Spleen (tissue), 11 donors: ENCODE measurements at regions not wholly inside any gene's neighbourhood (a gene's known extent, or its start where the extent isn't known, plus 50 kb on each side); places are given as distances from the start of the nearest gene placed in this dataset.

Source experiments
- DNase-seq: peaks from one replicate; pipeline ENCODE4 v3.0.0-alpha.2; 2020
- H3K27ac ChIP-seq, 8 donors: fragments of 200-600 bp; sonication (generic) in 7 of 8; 1 replicate in 4 of 8; 2 replicates in 4 of 8; pipeline versions ENCODE4 v1.5.0 to v1.8.0; 2016 to 2021; ENCODE audit warnings: inconsistent platforms in 4 of 8, mild to moderate bottlenecking in 4 of 8, moderate library complexity in 1 of 8
- H3K27me3 ChIP-seq, 7 donors: fragments of 200-600 bp; sonication (generic) in 6 of 7; replicated peaks in 1 of 7; 1 replicate in 4 of 7; 2 replicates in 3 of 7; pipeline versions ENCODE4 v1.5.0 to v1.8.0; 2016 to 2021; ENCODE audit warnings: inconsistent platforms in 3 of 7, mild to moderate bottlenecking in 1 of 7
- H3K36me3 ChIP-seq, 6 donors: fragments of 200-600 bp; sonication (generic) in 5 of 6; 1 replicate in 4 of 6; 2 replicates in 2 of 6; pipeline versions ENCODE4 v1.5.0 to v1.8.0; 2016 to 2021; ENCODE audit warnings: inconsistent platforms in 2 of 6
- H3K4me1 ChIP-seq, 6 donors: fragments of 200-600 bp; sonication (generic) in 5 of 6; 1 replicate in 3 of 6; 2 replicates in 3 of 6; pipeline versions ENCODE4 v1.5.0 to v1.8.0; 2016 to 2021; ENCODE audit warnings: inconsistent platforms in 3 of 6
- H3K4me3 ChIP-seq, 8 donors: fragments of 200-600 bp; sonication (generic) in 7 of 8; 1 replicate in 4 of 8; 2 replicates in 4 of 8; pipeline versions ENCODE4 v1.5.0 to v1.8.0; 2016 to 2021; ENCODE audit warnings: inconsistent platforms in 4 of 8, mild to moderate bottlenecking in 4 of 8, moderate library complexity in 2 of 8
- H3K9me3 ChIP-seq, 8 donors: fragments of 200-600 bp; sonication (generic) in 7 of 8; 1 replicate in 4 of 8; 2 replicates in 4 of 8; pipeline versions ENCODE4 v1.5.0 to v1.8.0; 2016 to 2021; ENCODE audit warnings: inconsistent platforms in 4 of 8
- POLR2A ChIP-seq, 3 donors: fragments of 450-650 bp; IDR thresholded peaks; one replicate each; pipeline ENCODE4 v1.5.1; 2017; ENCODE audit warnings: antibody characterized with exemption in 3 of 3, mild to moderate bottlenecking in 1 of 3
- POLR2AphosphoS5 ChIP-seq, 3 donors: sonication (generic); formaldehyde crosslinking; IDR thresholded peaks; one replicate each; pipeline ENCODE4 v1.5.1; 2017; ENCODE audit warnings: antibody characterized with exemption in 3 of 3
- WGBS, 5 donors: extraction: QIAGEN DNeasy Blood & Tissue Kit in 3 of 5; methylation state at CpG; one replicate each; pipeline versions ENCODE4 v1.1.5 to v1.1.7; 2013 to 2018; 5-methylcytosine and 5-hydroxymethylcytosine counted together
- intact Hi-C: fragments of 100-400 bp; cut with DNase I; formaldehyde crosslinking; loops from one replicate; pipeline ENCODE4 v1.15.0; 2023; ENCODE audit warnings: low total_unique reads
- TF ChIP-seq, protein P1 (sequence below), 11 experiments: fragments of 200-600 bp in 7 of 11; fragments of 450-650 bp in 4 of 11; sonication (generic) in 4 of 11; IDR thresholded peaks in 8 of 11; conservative IDR thresholded peaks in 3 of 11; 1 replicate in 7 of 11; 2 replicates in 4 of 11; pipeline versions ENCODE4 v1.4.0 to v1.8.0; 2016 to 2021; ENCODE audit warnings: antibody characterized with exemption in 11 of 11, inconsistent platforms in 4 of 11, mild to moderate bottlenecking in 1 of 11
- donor health status: healthy with polysubstance abuse.
- donor health status: DM: no; HTN: no; CAD: no; lungs with moderate emphysema.
- donor health status: DM: no; HTN: no; CAD: no.
- donor health status: Bipolar disorder and iron deficiency.
- donor health status: healthy.
- donor health status: DM: no; HTN: no; CAD: no.
- donor health status: DM: yes; HTN: yes; CAD: no.

DNA sequence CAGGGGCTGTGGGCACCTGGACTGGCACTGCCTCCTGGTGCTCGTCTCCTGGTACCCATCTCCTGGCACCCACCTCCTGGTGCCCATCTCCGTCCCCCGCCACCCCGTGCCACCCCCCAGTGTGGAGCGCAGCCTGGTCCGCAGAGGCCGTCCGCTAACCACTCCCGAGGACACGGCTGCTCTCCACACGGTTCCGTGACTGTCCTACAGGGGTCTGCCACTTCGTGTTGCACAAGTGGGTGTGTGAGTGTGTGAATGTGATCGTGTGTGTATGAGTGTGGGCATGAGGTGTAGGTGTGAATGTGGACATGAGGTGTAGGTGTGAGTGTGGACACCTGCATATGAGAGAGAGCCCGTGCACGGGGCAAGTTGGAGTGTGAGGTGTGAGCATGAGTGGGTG lies 119.4 kb upstream of the HS6ST1 start:
- intact Hi-C loops = no loop called here
- Histone ChIP-seq H3K27me3 (peaks cover 0 to 15% (median 0%) of the 10 kb centered on the region in 7 donors), H3K9me3 (no peaks in the 10 kb centered on the region), H3K4me3 (no peak overlapping the region), H3K4me1 (peaks cover 10 to 35% (median 29%) of the 10 kb centered on the region in 6 donors), H3K27ac (no peak overlapping the region), H3K36me3 (no peaks in the 10 kb centered on the region)
- peak; percentile 64 for DNase-seq
- TF ChIP-seq, protein P1, sequence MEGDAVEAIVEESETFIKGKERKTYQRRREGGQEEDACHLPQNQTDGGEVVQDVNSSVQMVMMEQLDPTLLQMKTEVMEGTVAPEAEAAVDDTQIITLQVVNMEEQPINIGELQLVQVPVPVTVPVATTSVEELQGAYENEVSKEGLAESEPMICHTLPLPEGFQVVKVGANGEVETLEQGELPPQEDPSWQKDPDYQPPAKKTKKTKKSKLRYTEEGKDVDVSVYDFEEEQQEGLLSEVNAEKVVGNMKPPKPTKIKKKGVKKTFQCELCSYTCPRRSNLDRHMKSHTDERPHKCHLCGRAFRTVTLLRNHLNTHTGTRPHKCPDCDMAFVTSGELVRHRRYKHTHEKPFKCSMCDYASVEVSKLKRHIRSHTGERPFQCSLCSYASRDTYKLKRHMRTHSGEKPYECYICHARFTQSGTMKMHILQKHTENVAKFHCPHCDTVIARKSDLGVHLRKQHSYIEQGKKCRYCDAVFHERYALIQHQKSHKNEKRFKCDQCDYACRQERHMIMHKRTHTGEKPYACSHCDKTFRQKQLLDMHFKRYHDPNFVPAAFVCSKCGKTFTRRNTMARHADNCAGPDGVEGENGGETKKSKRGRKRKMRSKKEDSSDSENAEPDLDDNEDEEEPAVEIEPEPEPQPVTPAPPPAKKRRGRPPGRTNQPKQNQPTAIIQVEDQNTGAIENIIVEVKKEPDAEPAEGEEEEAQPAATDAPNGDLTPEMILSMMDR (IDR thresholded peaks at IDR 0.05 in 8 of 11, conservative IDR thresholded peaks at IDR 0.05 in 3 of 11) = no peak
- TF ChIP-seq POLR2AphosphoS5 (IDR thresholded peaks at IDR 0.05) = no peak
- no peak for TF ChIP-seq POLR2A (IDR thresholded peaks at IDR 0.05)
- 87 to 96% (median 93%) methylated on average over 11 to 16 of the region's 16 CpGs for WGBS, 5 donors

DNA sequence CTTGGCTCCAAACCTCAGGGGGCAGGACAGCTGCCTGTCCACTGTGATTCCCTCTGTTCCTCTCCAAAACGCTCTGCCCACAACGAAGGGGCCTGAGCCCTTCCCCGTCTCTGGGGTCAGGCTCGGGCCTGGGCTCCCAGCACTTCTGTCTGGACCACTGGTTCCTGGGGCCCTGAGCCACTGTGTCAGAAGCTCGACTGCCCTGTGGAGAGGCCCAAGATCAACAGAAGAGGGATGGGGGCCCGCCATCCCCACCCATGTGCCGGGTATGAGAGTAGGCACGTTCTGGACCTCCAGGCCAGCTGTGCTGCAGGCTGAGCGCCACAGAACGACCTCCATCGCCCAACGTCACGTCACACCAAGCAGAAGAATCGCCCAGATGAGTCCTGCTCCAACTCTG lies 119.9 kb upstream of the HS6ST1 start:
- Histone ChIP-seq H3K36me3 (no peaks in the 10 kb centered on the region), H3K4me1 (peaks cover 11 to 40% (median 34%) of the 10 kb centered on the region in 6 donors), H3K27ac (no peak overlapping the region), H3K27me3 (peaks cover 0 to 15% (median 0%) of the 10 kb centered on the region in 7 donors), H3K4me3 (no peak overlapping the region), H3K9me3 (no peaks in the 10 kb centered on the region)
- 80 to 93% (median 88%) methylated on average over 10 to 14 of the region's 14 CpGs for WGBS, 5 donors
- intact Hi-C loops = no loop called here
- no peak for TF ChIP-seq POLR2AphosphoS5 (IDR thresholded peaks at IDR 0.05)
- DNase-seq = no peak

GRCh38 chr2:128439031-128439790 lies 120.5 kb upstream of the HS6ST1 start:
- Histone ChIP-seq H3K27me3 (peaks cover 0 to 15% (median 0%) of the 10 kb centered on the region in 7 donors), H3K27ac (peak overlapping the region in 1 of 8 donors; percentile 65), H3K4me1 (peaks cover 14 to 46% (median 39%) of the 10 kb centered on the region in 6 donors), H3K4me3 (no peak overlapping the region), H3K36me3 (no peaks in the 10 kb centered on the region), H3K9me3 (no peaks in the 10 kb centered on the region)
- no peak for TF ChIP-seq POLR2AphosphoS5 (IDR thresholded peaks at IDR 0.05)
- TF ChIP-seq POLR2A (IDR thresholded peaks at IDR 0.05) = no peak
- TF ChIP-seq, protein P1 (IDR thresholded peaks at IDR 0.05 in 8 of 11, conservative IDR thresholded peaks at IDR 0.05 in 3 of 11) = no peak
- intact Hi-C loops = no loop called here
- 65 to 75% (median 73%) methylated on average over 12 of the region's 12 CpGs for WGBS, 5 donors
- no peak for DNase-seq

DNA sequence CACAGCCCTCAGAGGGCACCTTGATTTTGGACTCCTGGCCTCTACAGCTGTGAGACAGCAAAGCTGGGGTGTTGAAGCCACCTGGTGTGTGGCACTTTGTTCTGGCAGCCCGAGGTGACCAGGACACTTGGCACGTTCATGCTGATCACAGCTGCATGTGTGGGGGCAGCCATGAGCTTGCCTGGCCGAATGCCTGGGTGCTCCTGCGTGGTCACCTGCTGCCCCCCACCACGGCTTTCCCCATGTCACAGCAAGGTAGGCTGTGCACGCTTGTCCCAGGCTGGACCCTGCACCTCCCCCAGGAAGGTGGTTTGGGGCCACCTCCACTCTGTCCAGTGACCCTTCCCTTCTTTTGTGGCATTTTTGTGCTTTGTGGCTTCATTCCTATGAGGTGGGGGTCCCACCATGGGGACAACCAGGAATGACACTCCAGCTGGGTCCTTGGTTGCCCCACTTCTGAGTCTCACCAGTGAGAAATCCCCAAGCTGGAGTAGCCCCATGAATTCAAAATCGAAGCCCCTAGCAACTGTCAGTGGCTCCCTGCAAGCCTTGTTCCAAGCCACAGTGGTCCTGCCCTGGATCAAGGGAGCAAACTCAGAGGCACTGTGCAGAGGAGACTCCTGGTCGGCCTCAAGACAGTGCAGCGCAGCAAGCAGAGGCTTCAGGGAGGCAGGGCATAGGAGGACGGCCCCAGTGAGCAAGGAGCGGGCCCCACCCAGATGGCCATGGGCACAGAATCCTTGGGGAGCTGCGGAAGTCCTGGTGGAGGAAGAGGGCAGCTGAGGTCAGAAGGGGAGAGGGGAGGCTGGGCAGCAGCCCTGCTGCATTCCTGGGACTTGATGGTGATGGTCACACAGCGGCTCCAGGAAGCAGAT lies 121.4 kb upstream of the HS6ST1 start:
- no peak for TF ChIP-seq POLR2AphosphoS5 (IDR thresholded peaks at IDR 0.05)
- TF ChIP-seq, protein P1 (IDR thresholded peaks at IDR 0.05 in 8 of 11, conservative IDR thresholded peaks at IDR 0.05 in 3 of 11) = no peak
- no peak for TF ChIP-seq POLR2A (IDR thresholded peaks at IDR 0.05)
- Histone ChIP-seq H3K4me3 (no peak overlapping the region), H3K9me3 (no peaks in the 10 kb centered on the region), H3K27ac (peak overlapping the region in 3 of 8 donors; percentile 44 to 71 (median 65)), H3K27me3 (peaks cover 0 to 15% (median 0%) of the 10 kb centered on the region in 7 donors), H3K4me1 (peaks cover 15 to 54% (median 43%) of the 10 kb centered on the region in 6 donors), H3K36me3 (no peaks in the 10 kb centered on the region)
- 64 to 79% (median 74%) methylated on average over 10 to 13 of the region's 13 CpGs for WGBS, 5 donors
- intact Hi-C loops = no loop called here
- no peak for DNase-seq
